H9 (cell line): ENCODE measurements at regions not wholly inside any gene's neighbourhood (a gene's known extent, or its start where the extent isn't known, plus 50 kb on each side); places are given as distances from the start of the nearest gene placed in this dataset.

Experiments
- DNase-seq: peaks from one replicate; pipeline ENCODE4 v3.0.0-alpha.2; 2017
- H2AFZ ChIP-seq: one replicate; pipeline ENCODE4 v1.6.1; 2013; ENCODE audit warnings: mild to moderate bottlenecking, low read length, control low read depth, moderate library complexity
- H2AK5ac ChIP-seq: 2 replicates; pipeline ENCODE4 v1.6.1; 2013; ENCODE audit warnings: low read length, control low read depth, mixed read lengths; ENCODE audit not compliant: insufficient read length
- H2BK120ac ChIP-seq: one replicate; pipeline ENCODE4 v1.6.1; 2013; ENCODE audit warnings: low read depth, mild to moderate bottlenecking, low read length, control low read depth, inconsistent platforms; ENCODE audit not compliant: poor library complexity, severe bottlenecking
- H2BK12ac ChIP-seq: 2 replicates; pipeline ENCODE4 v1.6.1; 2013; ENCODE audit warnings: low read length, control low read depth, mixed read lengths, low read depth; ENCODE audit not compliant: insufficient read length
- H2BK15ac ChIP-seq: 2 replicates; pipeline ENCODE4 v1.6.1; 2013; ENCODE audit warnings: low read depth, low read length, control low read depth
- H2BK20ac ChIP-seq: one replicate; pipeline ENCODE4 v1.6.1; 2013; ENCODE audit warnings: low read depth, mild to moderate bottlenecking, low read length, control low read depth, inconsistent platforms; ENCODE audit not compliant: poor library complexity, severe bottlenecking
- H2BK5ac ChIP-seq: 2 replicates; pipeline ENCODE4 v1.6.1; 2013; ENCODE audit warnings: low read length, control low read depth, mixed read lengths; ENCODE audit not compliant: insufficient read length
- H3K14ac ChIP-seq: 2 replicates; pipeline ENCODE4 v1.6.1; 2013; ENCODE audit warnings: low read length, control low read depth; ENCODE audit not compliant: insufficient read depth
- H3K18ac ChIP-seq: 2 replicates; pipeline ENCODE4 v1.6.1; 2013; ENCODE audit warnings: low read depth, mild to moderate bottlenecking, mixed read lengths, low read length, control low read depth; ENCODE audit not compliant: insufficient read length
- H3K23ac ChIP-seq: 2 replicates; pipeline ENCODE4 v1.6.1; 2013; ENCODE audit warnings: low read length, control low read depth, mixed read lengths, low read depth; ENCODE audit not compliant: insufficient read length
- H3K23me2 ChIP-seq: 2 replicates; pipeline ENCODE4 v1.6.1; 2013; ENCODE audit warnings: low read depth, mild to moderate bottlenecking, mixed read lengths, low read length, control low read depth; ENCODE audit not compliant: insufficient read length, poor library complexity, severe bottlenecking
- H3K27ac ChIP-seq: 2 replicates; pipeline ENCODE4 v1.5.1; 2013; ENCODE audit warnings: low read length, control low read depth, mixed read lengths, low read depth; ENCODE audit not compliant: insufficient read length
- H3K27me3 ChIP-seq: 2 replicates; pipeline ENCODE4 v1.6.1; 2013; ENCODE audit warnings: low read length, control low read depth, inconsistent platforms; ENCODE audit not compliant: insufficient read depth
- H3K4ac ChIP-seq: 2 replicates; pipeline ENCODE4 v1.6.1; 2013; ENCODE audit warnings: low read depth, mild to moderate bottlenecking, control low read depth, inconsistent platforms, low read length, moderate library complexity
- H3K4me1 ChIP-seq: 2 replicates; pipeline ENCODE4 v1.6.1; 2013; ENCODE audit warnings: low read length, control low read depth, inconsistent platforms; ENCODE audit not compliant: insufficient read depth
- H3K4me2 ChIP-seq: 2 replicates; pipeline ENCODE4 v1.6.1; 2013; ENCODE audit warnings: low read length, control low read depth, mixed read lengths; ENCODE audit not compliant: insufficient read length, insufficient read depth
- H3K56ac ChIP-seq: 2 replicates; pipeline ENCODE4 v1.6.1; 2013; ENCODE audit warnings: low read depth, mild to moderate bottlenecking, mixed read lengths, low read length, control low read depth; ENCODE audit not compliant: insufficient read length
- H3K79me1 ChIP-seq: 2 replicates; pipeline ENCODE4 v1.6.1; 2013; ENCODE audit warnings: low read depth, mild to moderate bottlenecking, moderate library complexity, low read length, control low read depth, inconsistent platforms; ENCODE audit not compliant: insufficient read depth, poor library complexity, severe bottlenecking
- H3K79me2 ChIP-seq: 2 replicates; pipeline ENCODE4 v1.6.1; 2013; ENCODE audit warnings: low read length, control low read depth, inconsistent platforms; ENCODE audit not compliant: insufficient read depth
- H3K9ac ChIP-seq: 2 replicates; pipeline ENCODE4 v1.6.1; 2013; ENCODE audit warnings: low read length, control low read depth, mixed read lengths; ENCODE audit not compliant: insufficient read length; ENCODE audit errors: extremely low read depth
- H3K9me3 ChIP-seq: one replicate; pipeline ENCODE4 v1.6.1; 2013; ENCODE audit warnings: low read depth, low read length, inconsistent platforms; ENCODE audit not compliant: control insufficient read depth
- H3T11ph ChIP-seq: one replicate; pipeline ENCODE4 v1.6.1; 2013; ENCODE audit warnings: mild to moderate bottlenecking, low read length, control low read depth, inconsistent platforms
- H4K20me1 ChIP-seq: one replicate; pipeline ENCODE4 v1.6.1; 2013; ENCODE audit not compliant: control insufficient read depth, insufficient read length, insufficient read depth
- H4K5ac ChIP-seq: 2 replicates; pipeline ENCODE4 v1.6.1; 2013; ENCODE audit warnings: low read depth, mild to moderate bottlenecking, mixed read lengths, low read length, control low read depth; ENCODE audit not compliant: insufficient read length
- H4K8ac ChIP-seq: replicated peaks from 2 replicates; pipeline ENCODE4 v1.6.1; 2013; ENCODE audit warnings: low read length, control low read depth, mixed read lengths, low read depth; ENCODE audit not compliant: insufficient read length
- H4K91ac ChIP-seq: 2 replicates; pipeline ENCODE4 v1.6.1; 2013; ENCODE audit warnings: low read depth, mild to moderate bottlenecking, moderate library complexity, mixed read lengths, low read length, control low read depth; ENCODE audit not compliant: insufficient read length
- H3K27ac Mint-ChIP-seq, 3 experiments: 2 replicates in 2 of 3; 3 replicates in 1 of 3; pipeline ENCODE4 v1.8.0; 2020 to 2021; ENCODE audit warnings: mixed read lengths in 3 of 3, mild to moderate bottlenecking in 1 of 3, moderate library complexity in 1 of 3
- H3K27me3 Mint-ChIP-seq: 2 replicates; pipeline ENCODE4 v1.8.0; 2021; ENCODE audit warnings: low read depth, mild to moderate bottlenecking, moderate library complexity, mixed read lengths
- H3K36me3 Mint-ChIP-seq, 3 experiments: 2 replicates in 2 of 3; 3 replicates in 1 of 3; pipeline ENCODE4 v1.8.0; 2020 to 2021; ENCODE audit warnings: low read depth in 3 of 3, mixed read lengths in 3 of 3; ENCODE audit not compliant: insufficient read depth in 1 of 3
- H3K4me1 Mint-ChIP-seq, 2 experiments: 2 replicates each; pipeline ENCODE4 v1.8.0; 2020; ENCODE audit warnings: mixed read lengths in 2 of 2
- H3K4me3 Mint-ChIP-seq, 2 experiments: 2 replicates in 1 of 2; 3 replicates in 1 of 2; pipeline ENCODE4 v1.8.0; 2020 to 2021; ENCODE audit warnings: mild to moderate bottlenecking in 2 of 2, mixed read lengths in 2 of 2, moderate library complexity in 1 of 2
- H3K9me3 Mint-ChIP-seq, 2 experiments: 2 replicates in 1 of 2; 3 replicates in 1 of 2; pipeline ENCODE4 v1.8.0; 2020; ENCODE audit warnings: mild to moderate bottlenecking in 2 of 2, mixed read lengths in 2 of 2, moderate library complexity in 1 of 2
- WGBS: extraction: QIAGEN DNeasy Blood & Tissue Kit; methylation state at CpG from one replicate; pipeline ENCODE4 v1.1.7; 2013; ENCODE audit warnings: missing lambda C conversion rate, low lambda C conversion rate, mixed read lengths; ENCODE audit not compliant: insufficient read length; ENCODE audit errors: extremely low coverage; 5-methylcytosine and 5-hydroxymethylcytosine counted together
- TF ChIP-seq, protein P1 (sequence below): fragments of 200-600 bp; sonication (generic); conservative IDR thresholded peaks from 3 replicates; pipeline ENCODE4 v1.8.0; 2021; ENCODE audit warnings: antibody characterized with exemption, mild to moderate bottlenecking

DNA sequence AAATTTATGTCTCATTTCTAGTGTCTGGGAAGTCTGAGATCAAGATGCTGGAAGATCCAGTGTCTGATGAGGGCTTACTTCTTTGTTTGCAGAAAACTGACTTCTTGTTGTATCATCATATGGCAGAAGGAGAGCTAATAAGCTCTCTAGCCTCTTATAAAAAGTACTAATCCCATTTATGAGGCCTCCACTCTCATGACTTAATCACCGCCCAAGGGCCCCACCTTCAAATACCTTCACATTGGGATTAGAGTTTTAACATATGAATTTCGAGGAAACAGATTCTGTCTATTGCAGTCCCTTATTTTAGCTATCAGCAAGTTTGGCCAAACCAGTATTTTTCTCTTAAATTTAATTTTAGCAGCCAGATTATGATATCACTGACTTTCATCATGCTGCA is 150.2 kb upstream of the TMPRSS15 start:
- no peak overlapping the region for H2BK5ac ChIP-seq
- Mint-ChIP-seq H3K4me1 (no peaks in the 10 kb centered on the region), H3K36me3 (no peaks in the 10 kb centered on the region), H3K4me3 (no peak overlapping the region), H3K9me3 (no peaks in the 10 kb centered on the region; a peak in 1 of 5 replicates), H3K27ac (no peak overlapping the region), H3K27me3 (no peaks in the 10 kb centered on the region)
- H2BK12ac ChIP-seq = no peak overlapping the region
- no peak overlapping the region for H3K4me2 ChIP-seq
- TF ChIP-seq, protein P1, sequence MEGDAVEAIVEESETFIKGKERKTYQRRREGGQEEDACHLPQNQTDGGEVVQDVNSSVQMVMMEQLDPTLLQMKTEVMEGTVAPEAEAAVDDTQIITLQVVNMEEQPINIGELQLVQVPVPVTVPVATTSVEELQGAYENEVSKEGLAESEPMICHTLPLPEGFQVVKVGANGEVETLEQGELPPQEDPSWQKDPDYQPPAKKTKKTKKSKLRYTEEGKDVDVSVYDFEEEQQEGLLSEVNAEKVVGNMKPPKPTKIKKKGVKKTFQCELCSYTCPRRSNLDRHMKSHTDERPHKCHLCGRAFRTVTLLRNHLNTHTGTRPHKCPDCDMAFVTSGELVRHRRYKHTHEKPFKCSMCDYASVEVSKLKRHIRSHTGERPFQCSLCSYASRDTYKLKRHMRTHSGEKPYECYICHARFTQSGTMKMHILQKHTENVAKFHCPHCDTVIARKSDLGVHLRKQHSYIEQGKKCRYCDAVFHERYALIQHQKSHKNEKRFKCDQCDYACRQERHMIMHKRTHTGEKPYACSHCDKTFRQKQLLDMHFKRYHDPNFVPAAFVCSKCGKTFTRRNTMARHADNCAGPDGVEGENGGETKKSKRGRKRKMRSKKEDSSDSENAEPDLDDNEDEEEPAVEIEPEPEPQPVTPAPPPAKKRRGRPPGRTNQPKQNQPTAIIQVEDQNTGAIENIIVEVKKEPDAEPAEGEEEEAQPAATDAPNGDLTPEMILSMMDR = no peak
- no peak overlapping the region for H4K91ac ChIP-seq
- no peaks in the 10 kb centered on the region for H3K79me2 ChIP-seq
- no peak overlapping the region for H2BK15ac ChIP-seq
- H4K5ac ChIP-seq = no peak overlapping the region
- H3K27me3 ChIP-seq = no peaks in the 10 kb centered on the region
- H2AK5ac ChIP-seq = no peak overlapping the region
- no peak for DNase-seq
- no peak overlapping the region for H3K23ac ChIP-seq
- no peaks in the 10 kb centered on the region for H4K20me1 ChIP-seq
- no peak overlapping the region for H3T11ph ChIP-seq
- no peaks in the 10 kb centered on the region for H3K79me1 ChIP-seq
- H3K56ac ChIP-seq = no peak overlapping the region
- no peak overlapping the region for H4K8ac ChIP-seq
- no peak overlapping the region for H3K14ac ChIP-seq
- H3K27ac ChIP-seq = no peak overlapping the region
- no peaks in the 10 kb centered on the region for H3K23me2 ChIP-seq
- H2BK120ac ChIP-seq = no peak overlapping the region
- no CpG with 5 or more reads among the region's 2 CpGs for WGBS
- H3K9me3 ChIP-seq = no peaks in the 10 kb centered on the region
- H3K18ac ChIP-seq = no peak overlapping the region
- no peak overlapping the region for H2AFZ ChIP-seq
- H2BK20ac ChIP-seq = no peak overlapping the region
- H3K4ac ChIP-seq = no peak overlapping the region
- no peaks in the 10 kb centered on the region for H3K4me1 ChIP-seq
- H3K9ac ChIP-seq = no peak overlapping the region
